ENCODE measurements at regions not wholly inside any gene's neighbourhood (a gene's known extent, or its start where the extent isn't known, plus 50 kb on each side); places are given as distances from the start of the nearest gene placed in this dataset.

GRCh38 chr14:36397357-36397756, 76.9 kb upstream of the MBIP start:
- TF ChIP-seq, protein P1, sequence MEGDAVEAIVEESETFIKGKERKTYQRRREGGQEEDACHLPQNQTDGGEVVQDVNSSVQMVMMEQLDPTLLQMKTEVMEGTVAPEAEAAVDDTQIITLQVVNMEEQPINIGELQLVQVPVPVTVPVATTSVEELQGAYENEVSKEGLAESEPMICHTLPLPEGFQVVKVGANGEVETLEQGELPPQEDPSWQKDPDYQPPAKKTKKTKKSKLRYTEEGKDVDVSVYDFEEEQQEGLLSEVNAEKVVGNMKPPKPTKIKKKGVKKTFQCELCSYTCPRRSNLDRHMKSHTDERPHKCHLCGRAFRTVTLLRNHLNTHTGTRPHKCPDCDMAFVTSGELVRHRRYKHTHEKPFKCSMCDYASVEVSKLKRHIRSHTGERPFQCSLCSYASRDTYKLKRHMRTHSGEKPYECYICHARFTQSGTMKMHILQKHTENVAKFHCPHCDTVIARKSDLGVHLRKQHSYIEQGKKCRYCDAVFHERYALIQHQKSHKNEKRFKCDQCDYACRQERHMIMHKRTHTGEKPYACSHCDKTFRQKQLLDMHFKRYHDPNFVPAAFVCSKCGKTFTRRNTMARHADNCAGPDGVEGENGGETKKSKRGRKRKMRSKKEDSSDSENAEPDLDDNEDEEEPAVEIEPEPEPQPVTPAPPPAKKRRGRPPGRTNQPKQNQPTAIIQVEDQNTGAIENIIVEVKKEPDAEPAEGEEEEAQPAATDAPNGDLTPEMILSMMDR (IDR thresholded peaks at IDR 0.05): no peak
- TF ChIP-seq POLR2A (IDR thresholded peaks at IDR 0.05): no peak
